Activated CD8-positive, alpha-beta memory T cell treated with anti-CD3 and anti-CD28 coated beads, Interleukin-2, amount 10 ng/mL, durations not matched to agents 7 days and 5 days (primary cell): ENCODE measurements at regions not wholly inside any gene's neighbourhood (a gene's known extent, or its start where the extent isn't known, plus 50 kb on each side); places are given as distances from the start of the nearest gene placed in this dataset.

ENCODE experiments used
- ATAC-seq: fragments of 150-1000 bp; cut with Tn5 transposase; one replicate; pipeline ENCODE4 v1.10.0; 2021; ENCODE audit warnings: moderate library complexity
- CTCF ChIA-PET: fragments of 350-600 bp; sonication (Branson Sonifier 250); formaldehyde crosslinking; loops from one replicate; lab custom pipeline; 2021; ENCODE audit warnings: antibody characterized with exemption; lab: Charles Lee
- DNase-seq: peaks from one replicate; pipeline ENCODE4 v3.0.0-alpha.2; 2020
- H3K27ac Mint-ChIP-seq: one replicate; pipeline ENCODE4 v1.8.0; 2021; ENCODE audit warnings: mild to moderate bottlenecking, mixed read lengths
- H3K27me3 Mint-ChIP-seq: one replicate; pipeline ENCODE4 v1.8.0; 2021; ENCODE audit warnings: mixed read lengths
- H3K36me3 Mint-ChIP-seq: one replicate; pipeline ENCODE4 v1.8.0; 2021; ENCODE audit warnings: mild to moderate bottlenecking, mixed read lengths
- H3K4me1 Mint-ChIP-seq: one replicate; pipeline ENCODE4 v1.8.0; 2021; ENCODE audit warnings: mixed read lengths
- H3K4me3 Mint-ChIP-seq: one replicate; pipeline ENCODE4 v1.8.0; 2021; ENCODE audit warnings: mild to moderate bottlenecking, moderate library complexity, mixed read lengths
- H3K9me3 Mint-ChIP-seq: one replicate; pipeline ENCODE4 v1.8.0; 2022; ENCODE audit warnings: low read depth, mixed read lengths

DNA sequence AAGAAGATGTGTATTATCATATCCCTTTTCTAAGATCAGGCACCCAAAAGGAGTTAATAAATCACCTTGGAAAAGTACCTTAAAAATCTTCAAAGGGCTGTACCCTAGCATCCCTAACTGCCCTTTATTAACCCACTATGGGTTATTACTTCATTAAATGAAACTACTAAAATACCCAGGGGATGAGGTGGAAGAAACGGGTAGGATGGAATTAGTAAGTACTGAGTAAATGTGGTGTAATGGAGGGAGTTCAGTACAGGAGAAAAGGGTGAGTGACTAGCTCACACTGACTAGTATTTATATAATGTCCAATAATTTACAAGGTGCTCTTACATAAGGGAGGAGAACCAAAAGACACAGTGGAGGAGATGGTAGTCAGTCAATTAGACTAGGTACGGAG lies 51.0 kb upstream of the RASGEF1B start:
- CTCF ChIA-PET = no interaction called here
- Mint-ChIP-seq H3K4me1 (no peaks in the 10 kb centered on the region), H3K9me3 (peaks cover 10% of the 10 kb centered on the region), H3K36me3 (peaks cover 1% of the 10 kb centered on the region), H3K4me3 (no peak overlapping the region), H3K27ac (no peak overlapping the region), H3K27me3 (no peaks in the 10 kb centered on the region)
- no peak for DNase-seq
- ATAC-seq = no peak

DNA sequence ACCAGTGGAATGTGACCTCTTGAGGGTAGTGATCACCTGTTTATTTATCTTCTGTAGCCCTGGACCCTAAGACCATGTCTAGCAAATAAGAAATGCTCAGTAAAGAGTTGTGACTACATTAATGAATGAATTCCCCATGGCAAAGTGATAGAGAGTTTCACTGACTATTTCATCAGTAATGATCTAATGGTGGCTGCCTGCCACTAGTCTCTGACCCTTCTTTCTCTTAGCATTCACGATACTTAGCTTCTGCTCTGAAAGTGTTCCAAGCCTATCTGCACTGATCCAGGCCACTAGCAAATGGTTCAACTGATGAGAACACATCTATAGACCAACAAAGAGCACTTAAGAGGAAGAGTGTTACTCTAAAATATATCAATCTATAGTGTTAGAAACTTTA lies 50.0 kb upstream of the RASGEF1B start:
- CTCF ChIA-PET = interaction anchor here (0.8 kb wide), 1 partner anchor 54 kb away, joined by 3 read pairs; no protein-coding TSS in a partner anchor
- DNase-seq = no peak
- no peak overlapping the region for H3K27ac Mint-ChIP-seq
- no peak overlapping the region for H3K4me3 Mint-ChIP-seq
- H3K9me3 Mint-ChIP-seq = peaks cover 6% of the 10 kb centered on the region
- no peaks in the 10 kb centered on the region for H3K4me1 Mint-ChIP-seq
- no peaks in the 10 kb centered on the region for H3K27me3 Mint-ChIP-seq
- peaks cover 1% of the 10 kb centered on the region for H3K36me3 Mint-ChIP-seq
- no peak for ATAC-seq
